Lung (tissue), 11 donors: ENCODE measurements at regions not wholly inside any gene's neighbourhood (a gene's known extent, or its start where the extent isn't known, plus 50 kb on each side); places are given as distances from the start of the nearest gene placed in this dataset.

Experiments used
- ATAC-seq: fragments of 200-7000 bp; cut with Tn5 transposase; one replicate; pipeline ENCODE4 v1.9.1; 2020; ENCODE audit warnings: moderate number of reproducible peaks; ENCODE audit not compliant: insufficient read depth, low FRiP score
- DNase-seq, 3 donors: peaks; one replicate each; pipeline ENCODE4 v3.0.0-alpha.2; 2013 to 2017
- H3K27ac ChIP-seq, 2 donors: one replicate each; pipeline ENCODE4 v1.5.1; 2013; ENCODE audit warnings: mild to moderate bottlenecking in 2 of 2, moderate library complexity in 2 of 2, control low read depth in 1 of 2, inconsistent platforms in 1 of 2, low read depth in 1 of 2, low read length in 1 of 2
- H3K27me3 ChIP-seq, 3 donors: one replicate each; pipeline ENCODE4 v1.5.1; 2013; ENCODE audit warnings: low read length in 2 of 3; ENCODE audit not compliant: control insufficient read depth in 3 of 3, insufficient read depth in 3 of 3
- H3K36me3 ChIP-seq, 4 donors: one replicate each; pipeline ENCODE4 v1.5.1; 2013; ENCODE audit warnings: low read length in 4 of 4, mild to moderate bottlenecking in 1 of 4, moderate library complexity in 1 of 4; ENCODE audit not compliant: control insufficient read depth in 4 of 4, insufficient read depth in 4 of 4
- H3K4me1 ChIP-seq, 5 donors: one replicate each; pipeline ENCODE4 v1.5.1; 2013; ENCODE audit warnings: low read length in 5 of 5, mild to moderate bottlenecking in 2 of 5, moderate library complexity in 1 of 5; ENCODE audit not compliant: control insufficient read depth in 5 of 5, insufficient read depth in 5 of 5
- H3K4me3 ChIP-seq: one replicate; pipeline ENCODE4 v1.5.1; 2013; ENCODE audit warnings: mild to moderate bottlenecking, control low read depth, moderate library complexity
- H3K9ac ChIP-seq, 2 donors: one replicate each; pipeline ENCODE4 v1.5.1; 2013; ENCODE audit warnings: low read length in 2 of 2, control low read depth in 1 of 2; ENCODE audit not compliant: insufficient read depth in 1 of 2
- H3K9me3 ChIP-seq, 4 donors: one replicate each; pipeline ENCODE4 v1.5.1; 2013; ENCODE audit warnings: low read length in 3 of 4, mild to moderate bottlenecking in 1 of 4, moderate library complexity in 1 of 4; ENCODE audit not compliant: control insufficient read depth in 4 of 4, insufficient read depth in 3 of 4
- WGBS, 2 donors: extraction: QIAGEN DNeasy Blood & Tissue Kit; methylation state at CpG; one replicate each; pipeline ENCODE4 v1.1.7; 2013; 5-methylcytosine and 5-hydroxymethylcytosine counted together
- TF ChIP-seq, protein P1 (sequence below): IDR thresholded peaks from 2 replicates; pipeline ENCODE4 v1.5.1; 2012; ENCODE audit warnings: mild to moderate bottlenecking; ENCODE audit errors: control extremely low read depth, extremely low read depth
- donor health status: control.
- donor health status: control.
- donor health status: Bipolar disorder and iron deficiency.
- donor health status: healthy.
- donor health status: DM: yes; HTN: yes; CAD: no.

DNA sequence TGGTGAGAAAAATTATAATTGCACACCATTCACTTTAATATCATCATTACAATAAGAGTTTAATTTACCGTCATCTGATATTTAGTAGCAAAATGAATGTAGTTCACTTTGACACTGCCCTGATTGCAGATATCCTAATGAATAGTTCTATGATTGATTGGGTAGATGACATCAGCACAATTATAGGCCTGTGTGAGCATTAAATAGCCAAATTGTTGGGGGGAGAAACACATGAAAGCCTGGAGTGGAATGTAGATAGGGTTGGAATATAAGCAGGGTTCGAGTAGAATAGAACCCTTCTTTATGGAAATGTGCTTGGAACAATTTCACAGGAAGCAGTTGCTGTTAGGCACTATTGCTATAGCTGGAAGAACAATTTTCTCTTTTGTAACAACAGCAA is 1526.2 kb downstream of the RPA4 start:
- Histone ChIP-seq H3K27me3 (peaks cover 2 to 12% (median 3%) of the 10 kb centered on the region in 3 donors), H3K4me3 (no peak overlapping the region), H3K36me3 (no peaks in the 10 kb centered on the region), H3K9ac (no peak overlapping the region), H3K9me3 (no peaks in the 10 kb centered on the region), H3K27ac (no peak overlapping the region), H3K4me1 (no peaks in the 10 kb centered on the region)
- no peak for DNase-seq
- WGBS, 2 donors = 81 to 88% methylated on average over 2 of the region's 2 CpGs
- TF ChIP-seq, protein P1, sequence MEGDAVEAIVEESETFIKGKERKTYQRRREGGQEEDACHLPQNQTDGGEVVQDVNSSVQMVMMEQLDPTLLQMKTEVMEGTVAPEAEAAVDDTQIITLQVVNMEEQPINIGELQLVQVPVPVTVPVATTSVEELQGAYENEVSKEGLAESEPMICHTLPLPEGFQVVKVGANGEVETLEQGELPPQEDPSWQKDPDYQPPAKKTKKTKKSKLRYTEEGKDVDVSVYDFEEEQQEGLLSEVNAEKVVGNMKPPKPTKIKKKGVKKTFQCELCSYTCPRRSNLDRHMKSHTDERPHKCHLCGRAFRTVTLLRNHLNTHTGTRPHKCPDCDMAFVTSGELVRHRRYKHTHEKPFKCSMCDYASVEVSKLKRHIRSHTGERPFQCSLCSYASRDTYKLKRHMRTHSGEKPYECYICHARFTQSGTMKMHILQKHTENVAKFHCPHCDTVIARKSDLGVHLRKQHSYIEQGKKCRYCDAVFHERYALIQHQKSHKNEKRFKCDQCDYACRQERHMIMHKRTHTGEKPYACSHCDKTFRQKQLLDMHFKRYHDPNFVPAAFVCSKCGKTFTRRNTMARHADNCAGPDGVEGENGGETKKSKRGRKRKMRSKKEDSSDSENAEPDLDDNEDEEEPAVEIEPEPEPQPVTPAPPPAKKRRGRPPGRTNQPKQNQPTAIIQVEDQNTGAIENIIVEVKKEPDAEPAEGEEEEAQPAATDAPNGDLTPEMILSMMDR = no peak
- no peak for ATAC-seq

DNA sequence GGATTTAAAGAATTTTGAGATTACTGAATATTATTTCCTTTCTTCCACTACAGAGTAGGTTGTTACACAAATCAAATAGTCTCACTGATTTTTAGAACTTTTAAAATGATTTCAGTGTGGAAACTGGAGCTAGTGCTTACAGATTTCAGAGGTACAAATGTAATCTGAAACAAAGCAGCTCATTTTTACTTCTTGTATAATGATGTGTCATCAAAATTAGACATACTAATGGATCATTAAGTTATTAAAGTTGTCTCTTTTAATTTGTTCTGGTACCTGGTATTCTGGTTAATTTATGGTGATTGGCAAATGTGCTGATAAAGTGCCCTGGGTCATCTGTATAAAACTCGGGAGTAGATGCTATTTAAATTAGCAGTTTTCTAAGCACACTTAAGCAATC is 1528.3 kb downstream of the RPA4 start:
- H3K27ac ChIP-seq = no peak overlapping the region
- TF ChIP-seq, protein P1 = no peak
- ATAC-seq (no peak), DNase-seq (no peak)
- H3K4me3 ChIP-seq = no peak overlapping the region
- no peak overlapping the region for H3K9ac ChIP-seq
- H3K27me3 ChIP-seq = peaks cover 0 to 12% (median 2%) of the 10 kb centered on the region in 3 donors
- no peaks in the 10 kb centered on the region for H3K4me1 ChIP-seq
- no peaks in the 10 kb centered on the region for H3K36me3 ChIP-seq
- no peaks in the 10 kb centered on the region for H3K9me3 ChIP-seq
- WGBS, 2 donors = 45 to 74% methylated on average over 1 of the region's 1 CpG

DNA sequence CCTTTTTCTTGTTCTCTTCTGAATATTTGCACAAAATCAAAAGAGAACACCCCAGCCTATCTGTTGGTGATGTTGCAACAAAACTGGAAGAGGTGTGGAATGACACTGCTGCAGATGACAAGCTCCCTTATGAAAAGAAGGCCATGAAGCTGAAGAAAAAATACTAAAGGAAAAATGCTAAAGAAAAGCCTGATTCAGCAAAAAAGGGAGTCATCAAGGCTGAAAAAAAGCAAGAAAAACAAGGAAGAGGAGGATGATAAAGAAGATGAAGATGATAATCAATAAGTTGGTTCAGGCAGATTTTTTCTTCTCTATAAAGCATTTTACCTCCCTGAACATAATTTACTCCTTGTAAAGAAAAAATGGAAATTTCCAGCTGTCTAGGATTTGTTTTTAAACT is 1538.8 kb downstream of the RPA4 start:
- Histone ChIP-seq H3K9ac (no peak overlapping the region), H3K4me1 (no peaks in the 10 kb centered on the region), H3K36me3 (no peaks in the 10 kb centered on the region), H3K4me3 (no peak overlapping the region), H3K27me3 (peaks cover 0 to 3% (median 0%) of the 10 kb centered on the region in 3 donors), H3K27ac (no peak overlapping the region), H3K9me3 (no peaks in the 10 kb centered on the region)
- ATAC-seq (no peak), DNase-seq (no peak)
- TF ChIP-seq, protein P1 = no peak

DNA sequence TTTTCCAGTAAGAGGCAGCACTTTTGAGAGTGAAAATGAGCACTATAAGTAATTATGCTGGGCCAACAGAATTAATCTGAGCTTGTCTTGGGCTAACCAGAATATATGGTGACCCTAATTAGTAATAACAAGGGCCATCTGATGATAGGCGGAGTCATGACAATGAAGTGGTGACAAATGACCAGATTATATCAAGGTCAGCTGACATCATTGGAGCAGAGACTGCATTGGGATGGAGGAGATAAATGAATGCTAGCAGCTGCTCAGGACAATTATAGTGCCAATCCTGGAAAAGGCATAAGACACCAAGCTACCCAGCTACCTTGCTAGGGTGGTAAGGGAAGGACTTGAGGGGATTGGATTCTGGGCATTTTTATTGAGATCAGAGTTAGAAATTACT is 1548.7 kb downstream of the RPA4 start:
- ATAC-seq (no peak), DNase-seq (no peak)
- H3K27ac ChIP-seq = no peak overlapping the region
- H3K4me3 ChIP-seq = no peak overlapping the region
- no peak overlapping the region for H3K9ac ChIP-seq
- no peaks in the 10 kb centered on the region for H3K36me3 ChIP-seq
- peaks cover 0 to 2% (median 0%) of the 10 kb centered on the region in 3 donors for H3K27me3 ChIP-seq
- no peaks in the 10 kb centered on the region for H3K9me3 ChIP-seq
- 81 to 94% methylated on average over 1 of the region's 1 CpG for WGBS, 2 donors
- no peaks in the 10 kb centered on the region for H3K4me1 ChIP-seq
- TF ChIP-seq, protein P1 = no peak
